Fibroblast of pulmonary artery (primary cell): ENCODE measurements at regions not wholly inside any gene's neighbourhood (a gene's known extent, or its start where the extent isn't known, plus 50 kb on each side); places are given as distances from the start of the nearest gene placed in this dataset.

Experiments used
- DNase-seq: peaks from one replicate; pipeline ENCODE4 v3.0.0-alpha.2; 2010; ENCODE audit warnings: low read depth
- H3K4me3 ChIP-seq: replicated peaks from 2 replicates; pipeline ENCODE4 v1.5.1; 2011; ENCODE audit warnings: low read depth, mild to moderate bottlenecking, control low read depth, low read length, moderate library complexity
- CTCF ChIP-seq: IDR thresholded peaks from 2 replicates; pipeline ENCODE4 v1.5.1; 2011; ENCODE audit warnings: mild to moderate bottlenecking, control low read depth, low read length, inconsistent platforms; ENCODE audit errors: missing control alignments

GRCh38 chr7:152486968-152487367 lies 51.2 kb upstream of the KMT2C start:
- no peak for TF ChIP-seq CTCF
- H3K4me3 ChIP-seq: no peak overlapping the region
- DNase-seq: no peak

- no peak for DNase-seq
- no peak for TF ChIP-seq CTCF
- H3K4me3 ChIP-seq: no peak overlapping the region
These were observed 50.0 kb upstream of the KMT2C start for GRCh38 chr7:152485826-152486225.
